Hepatocyte (in vitro differentiated cells): ENCODE measurements at regions not wholly inside any gene's neighbourhood (a gene's known extent, or its start where the extent isn't known, plus 50 kb on each side); places are given as distances from the start of the nearest gene placed in this dataset.

Source experiments
- EZH2 ChIP-seq: fragments of 200-600 bp; sonication (generic); IDR thresholded peaks from 2 replicates; pipeline ENCODE4 v1.6.1; 2016; ENCODE audit warnings: antibody characterized with exemption, mild to moderate bottlenecking, borderline replicate concordance
- TF ChIP-seq, protein P1 (sequence below): fragments of 200-600 bp; sonication (generic); IDR thresholded peaks from 2 replicates; pipeline ENCODE4 v1.5.1; 2016; ENCODE audit warnings: antibody characterized with exemption, mild to moderate bottlenecking; ENCODE audit not compliant: poor library complexity

DNA sequence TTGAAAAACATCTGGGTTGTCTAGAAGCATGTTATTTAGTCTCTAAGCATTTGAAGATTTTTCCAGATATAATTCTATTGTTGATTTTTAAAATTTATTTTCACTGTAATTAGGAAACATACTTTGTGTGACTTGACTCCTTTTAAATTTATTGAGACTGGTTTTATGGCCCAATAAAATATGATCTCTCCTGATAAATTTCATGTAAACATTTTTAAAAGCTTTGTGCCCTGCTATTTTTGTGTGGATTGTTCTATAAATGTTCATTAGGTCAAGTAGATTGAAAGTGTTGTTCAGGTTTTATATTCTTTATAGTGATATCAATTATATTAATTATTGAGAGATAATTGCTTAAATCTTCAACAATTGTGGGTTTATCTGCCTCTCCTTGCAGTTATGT lies 105.4 kb downstream of the RFX6 start:
- TF ChIP-seq, protein P1, sequence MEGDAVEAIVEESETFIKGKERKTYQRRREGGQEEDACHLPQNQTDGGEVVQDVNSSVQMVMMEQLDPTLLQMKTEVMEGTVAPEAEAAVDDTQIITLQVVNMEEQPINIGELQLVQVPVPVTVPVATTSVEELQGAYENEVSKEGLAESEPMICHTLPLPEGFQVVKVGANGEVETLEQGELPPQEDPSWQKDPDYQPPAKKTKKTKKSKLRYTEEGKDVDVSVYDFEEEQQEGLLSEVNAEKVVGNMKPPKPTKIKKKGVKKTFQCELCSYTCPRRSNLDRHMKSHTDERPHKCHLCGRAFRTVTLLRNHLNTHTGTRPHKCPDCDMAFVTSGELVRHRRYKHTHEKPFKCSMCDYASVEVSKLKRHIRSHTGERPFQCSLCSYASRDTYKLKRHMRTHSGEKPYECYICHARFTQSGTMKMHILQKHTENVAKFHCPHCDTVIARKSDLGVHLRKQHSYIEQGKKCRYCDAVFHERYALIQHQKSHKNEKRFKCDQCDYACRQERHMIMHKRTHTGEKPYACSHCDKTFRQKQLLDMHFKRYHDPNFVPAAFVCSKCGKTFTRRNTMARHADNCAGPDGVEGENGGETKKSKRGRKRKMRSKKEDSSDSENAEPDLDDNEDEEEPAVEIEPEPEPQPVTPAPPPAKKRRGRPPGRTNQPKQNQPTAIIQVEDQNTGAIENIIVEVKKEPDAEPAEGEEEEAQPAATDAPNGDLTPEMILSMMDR: no peak
- TF ChIP-seq EZH2: no peak
